ENCODE measurements at regions not wholly inside any gene's neighbourhood (a gene's known extent, or its start where the extent isn't known, plus 50 kb on each side); places are given as distances from the start of the nearest gene placed in this dataset.

DNA sequence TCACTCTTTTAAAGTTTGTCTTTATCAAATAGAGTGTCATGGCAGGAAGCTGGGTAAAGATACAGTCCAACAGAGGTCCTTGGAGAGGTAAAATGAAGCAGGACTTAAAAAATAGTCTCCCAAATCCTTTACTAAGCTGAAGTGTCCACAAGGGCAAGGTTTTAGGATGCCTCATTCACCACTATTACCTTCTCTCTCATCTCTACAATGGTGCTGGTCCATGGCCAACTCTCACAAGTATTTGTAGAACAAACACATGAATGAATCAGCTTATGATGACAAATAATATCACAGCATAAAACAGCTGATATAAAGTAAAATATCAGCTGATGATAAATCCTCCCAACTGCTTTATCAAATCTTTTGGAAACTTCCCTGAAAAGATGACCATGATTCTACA lies 162.3 kb upstream of the ZNF462 start:
- no peaks in the 10 kb centered on the region for H3K79me1 ChIP-seq (replicated peaks; ENCODE audit: low read length, poor library complexity, severe bottlenecking)
- H2AK5ac ChIP-seq (ENCODE audit: low read length, severe bottlenecking), result no peak overlapping the region
- no peak overlapping the region for H3K23ac ChIP-seq (ENCODE audit: low read length in 2 of 2)

DNA sequence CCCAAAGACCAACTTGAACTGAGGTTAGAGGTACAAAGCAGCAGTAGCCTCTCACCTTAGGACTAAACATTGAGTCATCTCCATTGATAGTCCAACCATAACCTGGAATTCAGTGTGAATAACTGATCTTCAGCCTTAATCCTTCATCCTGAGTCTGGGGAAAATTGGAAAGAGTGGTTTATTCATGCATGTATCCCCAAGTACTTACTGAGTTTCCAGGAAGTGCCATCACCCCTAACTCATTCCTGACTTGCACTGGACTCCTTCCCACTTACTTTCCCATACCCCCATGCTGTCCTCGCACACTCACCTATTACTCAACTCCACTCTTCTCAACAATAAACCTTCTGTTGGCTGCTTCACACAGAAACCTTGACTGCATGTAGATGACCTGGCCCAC lies 161.4 kb upstream of the ZNF462 start:
- Histone ChIP-seq H3K9ac (ENCODE audit: low read length) (no peak overlapping the region), H2BK12ac (ENCODE audit: low read length in 2 of 2) (no peak overlapping the region), H3K14ac (ENCODE audit: low read length in 2 of 2) (no peak overlapping the region), H2BK15ac (ENCODE audit: low read depth, poor library complexity, severe bottlenecking) (no peak overlapping the region), H2AFZ (ENCODE audit: low read depth, low read length) (no peak overlapping the region), H2BK120ac (ENCODE audit: low read depth, low read length) (no peak overlapping the region), H3K23ac (ENCODE audit: low read length in 2 of 2) (no peak overlapping the region), H2BK5ac (ENCODE audit: low read depth, low read length, poor library complexity, severe bottlenecking) (no peak overlapping the region), H3K4ac (ENCODE audit: low read depth in 1 of 2, low read length in 2 of 2) (no peak overlapping the region), H3K18ac (ENCODE audit: low read depth in 1 of 2, low read length in 2 of 2) (no peak overlapping the region), H3K4me1 (ENCODE audit: control insufficient read depth, insufficient read depth, low read depth, low read length) (no peaks in the 10 kb centered on the region), H4K8ac (ENCODE audit: low read length) (no peak overlapping the region), H2AK5ac (ENCODE audit: low read length, severe bottlenecking) (no peak overlapping the region), H3K4me2 (ENCODE audit: low read length, poor library complexity, severe bottlenecking) (no peak overlapping the region), H3K9me3 (ENCODE audit: control insufficient read depth, low read length) (no peaks in the 10 kb centered on the region), H3K79me1 (replicated peaks; ENCODE audit: low read length, poor library complexity, severe bottlenecking) (no peaks in the 10 kb centered on the region), H4K91ac (ENCODE audit: low read length) (no peak overlapping the region), H3K36me3 (ENCODE audit: control insufficient read depth in 1 of 2, insufficient read depth in 2 of 2, low read depth in 1 of 2, low read length in 2 of 2) (no peaks in the 10 kb centered on the region), H3K27ac (ENCODE audit: low read length, poor library complexity, severe bottlenecking) (no peak overlapping the region), H3K4me3 (ENCODE audit: insufficient read depth in 1 of 2, low read depth in 1 of 2, low read length in 2 of 2) (no peak overlapping the region), H3K27me3 (ENCODE audit: control insufficient read depth in 1 of 2, insufficient read depth in 1 of 2, low read length in 2 of 2) (no peaks in the 10 kb centered on the region)
- WGBS, result 94% methylated on average over 1 of the region's 1 CpG
- DNase-seq, result no peak

More for the DNA sequence above, 162.3 kb upstream of the ZNF462 start:
- Histone ChIP-seq H2BK15ac (ENCODE audit: low read depth, poor library complexity, severe bottlenecking) (no peak overlapping the region), H2BK120ac (ENCODE audit: low read depth, low read length) (no peak overlapping the region), H3K4me1 (ENCODE audit: control insufficient read depth, insufficient read depth, low read depth, low read length) (no peaks in the 10 kb centered on the region), H3K9ac (ENCODE audit: low read length) (no peak overlapping the region), H3K18ac (ENCODE audit: low read depth in 1 of 2, low read length in 2 of 2) (no peak overlapping the region), H4K8ac (ENCODE audit: low read length) (no peak overlapping the region), H3K36me3 (ENCODE audit: control insufficient read depth in 1 of 2, insufficient read depth in 2 of 2, low read depth in 1 of 2, low read length in 2 of 2) (no peaks in the 10 kb centered on the region), H3K4me3 (ENCODE audit: insufficient read depth in 1 of 2, low read depth in 1 of 2, low read length in 2 of 2) (no peak overlapping the region), H3K14ac (ENCODE audit: low read length in 2 of 2) (no peak overlapping the region), H2AFZ (ENCODE audit: low read depth, low read length) (no peak overlapping the region), H3K27me3 (ENCODE audit: control insufficient read depth in 1 of 2, insufficient read depth in 1 of 2, low read length in 2 of 2) (no peaks in the 10 kb centered on the region), H3K4me2 (ENCODE audit: low read length, poor library complexity, severe bottlenecking) (no peak overlapping the region), H2BK12ac (ENCODE audit: low read length in 2 of 2) (no peak overlapping the region), H3K9me3 (ENCODE audit: control insufficient read depth, low read length) (no peaks in the 10 kb centered on the region), H3K4ac (ENCODE audit: low read depth in 1 of 2, low read length in 2 of 2) (no peak overlapping the region), H2BK5ac (ENCODE audit: low read depth, low read length, poor library complexity, severe bottlenecking) (no peak overlapping the region), H3K27ac (ENCODE audit: low read length, poor library complexity, severe bottlenecking) (no peak overlapping the region), H4K91ac (ENCODE audit: low read length) (no peak overlapping the region)
- DNase-seq, result no peak

DNA sequence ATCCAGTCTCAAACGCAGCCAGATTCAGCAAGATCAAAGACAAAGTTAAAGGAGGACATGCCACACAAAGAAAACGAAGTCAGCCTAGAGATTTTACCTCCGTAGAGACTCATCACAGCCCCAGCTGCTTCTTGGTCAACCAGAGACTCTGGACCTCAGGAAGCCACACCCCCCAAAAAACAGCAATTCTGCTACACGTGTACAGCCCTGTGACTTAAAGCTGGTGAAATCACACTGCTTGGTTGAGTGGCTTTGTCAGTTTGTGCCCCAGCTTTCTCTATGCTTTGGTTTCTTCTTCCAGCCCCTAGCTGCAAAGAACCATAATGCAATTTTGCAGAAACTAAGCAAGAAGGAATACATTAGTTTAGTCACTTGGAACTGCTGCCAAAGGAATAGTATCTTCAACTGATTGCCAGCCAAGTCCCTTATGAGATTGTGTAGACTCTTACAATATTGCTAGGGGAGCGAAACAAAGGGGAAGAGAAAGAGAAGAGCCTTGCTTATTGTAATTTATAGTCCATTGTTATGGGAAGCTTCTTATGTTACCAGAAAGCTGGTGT lies 158.8 kb upstream of the ZNF462 start:
- 87% methylated on average over 5 of the region's 5 CpGs for WGBS
- Histone ChIP-seq H3K79me1 (replicated peaks; ENCODE audit: low read length, poor library complexity, severe bottlenecking) (no peaks in the 10 kb centered on the region), H2AFZ (ENCODE audit: low read depth, low read length) (no peak overlapping the region), H3K14ac (ENCODE audit: low read length in 2 of 2) (no peak overlapping the region), H3K4ac (ENCODE audit: low read depth in 1 of 2, low read length in 2 of 2) (no peak overlapping the region), H2BK120ac (ENCODE audit: low read depth, low read length) (no peak overlapping the region), H3K27me3 (ENCODE audit: control insufficient read depth in 1 of 2, insufficient read depth in 1 of 2, low read length in 2 of 2) (no peaks in the 10 kb centered on the region), H3K36me3 (ENCODE audit: control insufficient read depth in 1 of 2, insufficient read depth in 2 of 2, low read depth in 1 of 2, low read length in 2 of 2) (no peaks in the 10 kb centered on the region), H3K4me2 (ENCODE audit: low read length, poor library complexity, severe bottlenecking) (no peak overlapping the region), H3K27ac (ENCODE audit: low read length, poor library complexity, severe bottlenecking) (no peak overlapping the region), H4K8ac (ENCODE audit: low read length) (no peak overlapping the region), H4K91ac (ENCODE audit: low read length) (no peak overlapping the region), H3K18ac (ENCODE audit: low read depth in 1 of 2, low read length in 2 of 2) (no peak overlapping the region), H3K4me1 (ENCODE audit: control insufficient read depth, insufficient read depth, low read depth, low read length) (no peaks in the 10 kb centered on the region), H2BK15ac (ENCODE audit: low read depth, poor library complexity, severe bottlenecking) (no peak overlapping the region), H2AK5ac (ENCODE audit: low read length, severe bottlenecking) (no peak overlapping the region), H3K23ac (ENCODE audit: low read length in 2 of 2) (no peak overlapping the region), H2BK12ac (ENCODE audit: low read length in 2 of 2) (no peak overlapping the region), H2BK5ac (ENCODE audit: low read depth, low read length, poor library complexity, severe bottlenecking) (no peak overlapping the region), H3K9me3 (ENCODE audit: control insufficient read depth, low read length) (no peaks in the 10 kb centered on the region), H3K4me3 (ENCODE audit: insufficient read depth in 1 of 2, low read depth in 1 of 2, low read length in 2 of 2) (peak overlapping the region in 1 of 2 experiments; percentile 40), H3K9ac (ENCODE audit: low read length) (no peak overlapping the region)
- DNase-seq, result no peak

DNA sequence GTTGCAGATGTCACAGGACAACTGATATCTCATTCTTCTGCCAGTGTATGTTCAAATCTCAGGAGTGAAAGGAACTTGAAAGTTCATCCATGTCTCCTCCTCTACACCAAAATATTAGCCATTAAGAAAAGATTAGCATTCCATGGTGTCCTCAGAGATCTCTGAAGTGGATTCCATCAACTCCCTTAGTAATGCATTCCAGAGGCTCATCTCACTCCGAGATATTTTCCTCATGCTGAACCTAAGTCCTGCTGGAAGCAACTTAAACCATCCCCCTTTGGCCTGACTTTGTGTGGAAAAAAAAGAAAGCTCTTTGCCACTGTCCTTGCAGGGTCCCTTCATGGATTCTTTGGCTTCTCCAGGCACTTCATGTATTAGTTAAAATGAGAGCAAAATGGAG lies 155.7 kb upstream of the ZNF462 start:
- H3K23ac ChIP-seq (ENCODE audit: low read length in 2 of 2), result no peak overlapping the region
- H3K36me3 ChIP-seq (ENCODE audit: control insufficient read depth in 1 of 2, insufficient read depth in 2 of 2, low read depth in 1 of 2, low read length in 2 of 2), result no peaks in the 10 kb centered on the region
- peak overlapping the region in 1 of 2 experiments; percentile 27 for H3K4me3 ChIP-seq (ENCODE audit: insufficient read depth in 1 of 2, low read depth in 1 of 2, low read length in 2 of 2)
- H3K9me3 ChIP-seq (ENCODE audit: control insufficient read depth, low read length), result no peaks in the 10 kb centered on the region
- no peak overlapping the region for H3K14ac ChIP-seq (ENCODE audit: low read length in 2 of 2)
- H3K4me2 ChIP-seq (ENCODE audit: low read length, poor library complexity, severe bottlenecking), result no peak overlapping the region
- H3K9ac ChIP-seq (ENCODE audit: low read length), result peak overlapping the region; percentile 21
- no peaks in the 10 kb centered on the region for H3K79me1 ChIP-seq (replicated peaks; ENCODE audit: low read length, poor library complexity, severe bottlenecking)
- no peak for DNase-seq
- no peaks in the 10 kb centered on the region for H3K27me3 ChIP-seq (ENCODE audit: control insufficient read depth in 1 of 2, insufficient read depth in 1 of 2, low read length in 2 of 2)
- no peak overlapping the region for H2AK5ac ChIP-seq (ENCODE audit: low read length, severe bottlenecking)
- H4K91ac ChIP-seq (ENCODE audit: low read length), result no peak overlapping the region
- no peak overlapping the region for H2BK12ac ChIP-seq (ENCODE audit: low read length in 2 of 2)
- 56% methylated on average over 1 of the region's 1 CpG for WGBS
- no peaks in the 10 kb centered on the region for H3K4me1 ChIP-seq (ENCODE audit: control insufficient read depth, insufficient read depth, low read depth, low read length)
- H2AFZ ChIP-seq (ENCODE audit: low read depth, low read length), result no peak overlapping the region
- no peak overlapping the region for H2BK120ac ChIP-seq (ENCODE audit: low read depth, low read length)
- H3K27ac ChIP-seq (ENCODE audit: low read length, poor library complexity, severe bottlenecking), result no peak overlapping the region
- H4K8ac ChIP-seq (ENCODE audit: low read length), result no peak overlapping the region
- H2BK5ac ChIP-seq (ENCODE audit: low read depth, low read length, poor library complexity, severe bottlenecking), result no peak overlapping the region
- H2BK15ac ChIP-seq (ENCODE audit: low read depth, poor library complexity, severe bottlenecking), result no peak overlapping the region
- H3K4ac ChIP-seq (ENCODE audit: low read depth in 1 of 2, low read length in 2 of 2), result no peak overlapping the region
- H3K18ac ChIP-seq (ENCODE audit: low read depth in 1 of 2, low read length in 2 of 2), result no peak overlapping the region

Data from mesenchymal stem cell (in vitro differentiated cells and primary cell).